ENCODE measurements at regions not wholly inside any gene's neighbourhood (a gene's known extent, or its start where the extent isn't known, plus 50 kb on each side); places are given as distances from the start of the nearest gene placed in this dataset.

DNA sequence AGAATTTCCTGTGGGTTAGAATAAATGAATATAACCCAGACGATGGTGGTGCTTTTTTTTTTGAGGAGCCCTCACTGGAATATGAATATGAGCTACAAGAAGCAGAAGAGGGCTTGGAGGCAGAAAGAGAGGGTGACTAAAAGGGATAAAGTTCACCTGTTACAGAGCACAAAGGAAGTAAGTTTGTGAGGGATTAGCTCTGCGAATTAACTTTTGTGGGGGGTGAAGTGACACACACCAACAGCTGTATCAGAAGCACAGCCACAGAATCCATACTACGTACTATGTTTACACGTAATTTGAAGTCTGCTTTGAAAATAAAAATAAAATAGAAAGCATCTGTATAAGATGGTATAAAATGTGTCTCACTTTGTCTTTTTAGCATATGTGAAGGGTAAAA lies 963.6 kb upstream of the DIAPH2 start:
- no peak for TF ChIP-seq ZBTB7A (IDR thresholded peaks at IDR 0.05; ENCODE audit: low read depth)
- TF ChIP-seq TCF12 (IDR thresholded peaks at IDR 0.05; ENCODE audit: low read depth) = no peak
- no peak for TF ChIP-seq CREB1 (IDR thresholded peaks at IDR 0.05; ENCODE audit: low read depth)
- no peak for TF ChIP-seq EP300 (IDR thresholded peaks at IDR 0.05; ENCODE audit: borderline replicate concordance)
- TF ChIP-seq TEAD4 (IDR thresholded peaks at IDR 0.05) = no peak
- no peak for TF ChIP-seq RAD21 (IDR thresholded peaks at IDR 0.05; ENCODE audit: low read depth)
- TF ChIP-seq, protein P1, sequence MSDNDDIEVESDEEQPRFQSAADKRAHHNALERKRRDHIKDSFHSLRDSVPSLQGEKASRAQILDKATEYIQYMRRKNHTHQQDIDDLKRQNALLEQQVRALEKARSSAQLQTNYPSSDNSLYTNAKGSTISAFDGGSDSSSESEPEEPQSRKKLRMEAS (IDR thresholded peaks at IDR 0.05) = no peak
- TF ChIP-seq CEBPB (IDR thresholded peaks at IDR 0.05) = no peak
- TF ChIP-seq NFIC (IDR thresholded peaks at IDR 0.05) = no peak
- no peak for TF ChIP-seq FOXM1 (IDR thresholded peaks at IDR 0.05; ENCODE audit: borderline replicate concordance, low read depth)
- no peak for TF ChIP-seq USF1 (IDR thresholded peaks at IDR 0.05)

- no peak for TF ChIP-seq TCF12 (IDR thresholded peaks at IDR 0.05; ENCODE audit: low read depth)
- no peak for TF ChIP-seq YY1 (IDR thresholded peaks at IDR 0.05; ENCODE audit: low read depth)
- TF ChIP-seq CREB1 (IDR thresholded peaks at IDR 0.05; ENCODE audit: low read depth) = no peak
- TF ChIP-seq CEBPB (IDR thresholded peaks at IDR 0.05) = no peak
- no peak for TF ChIP-seq RAD21 (IDR thresholded peaks at IDR 0.05; ENCODE audit: low read depth)
- TF ChIP-seq USF1 (IDR thresholded peaks at IDR 0.05) = no peak
- TF ChIP-seq TEAD4 (IDR thresholded peaks at IDR 0.05) = no peak
- TF ChIP-seq TAF1 (IDR thresholded peaks at IDR 0.05; ENCODE audit: low read depth) = no peak
- TF ChIP-seq, protein P1 (IDR thresholded peaks at IDR 0.05) = no peak
Observed at GRCh38 chrX:95728446-95728845, 956.2 kb upstream of the DIAPH2 start.

GRCh38 chrX:95729401-95729800 lies 955.2 kb upstream of the DIAPH2 start:
- TF ChIP-seq FOXM1 (IDR thresholded peaks at IDR 0.05; ENCODE audit: borderline replicate concordance, low read depth) = no peak
- no peak for TF ChIP-seq ZBTB7A (IDR thresholded peaks at IDR 0.05; ENCODE audit: low read depth)
- no peak for TF ChIP-seq RAD21 (IDR thresholded peaks at IDR 0.05; ENCODE audit: low read depth)
- TF ChIP-seq NFIC (IDR thresholded peaks at IDR 0.05) = no peak
- no peak for TF ChIP-seq TAF1 (IDR thresholded peaks at IDR 0.05; ENCODE audit: low read depth)
- no peak for TF ChIP-seq USF1 (IDR thresholded peaks at IDR 0.05)
- no peak for TF ChIP-seq EGR1 (IDR thresholded peaks at IDR 0.05)
- TF ChIP-seq CEBPB (IDR thresholded peaks at IDR 0.05) = no peak
- TF ChIP-seq TCF12 (IDR thresholded peaks at IDR 0.05; ENCODE audit: low read depth) = no peak
- TF ChIP-seq EP300 (IDR thresholded peaks at IDR 0.05; ENCODE audit: borderline replicate concordance) = no peak
- TF ChIP-seq CREB1 (IDR thresholded peaks at IDR 0.05; ENCODE audit: low read depth) = no peak
- no peak for TF ChIP-seq YY1 (IDR thresholded peaks at IDR 0.05; ENCODE audit: low read depth)
- TF ChIP-seq, protein P2, sequence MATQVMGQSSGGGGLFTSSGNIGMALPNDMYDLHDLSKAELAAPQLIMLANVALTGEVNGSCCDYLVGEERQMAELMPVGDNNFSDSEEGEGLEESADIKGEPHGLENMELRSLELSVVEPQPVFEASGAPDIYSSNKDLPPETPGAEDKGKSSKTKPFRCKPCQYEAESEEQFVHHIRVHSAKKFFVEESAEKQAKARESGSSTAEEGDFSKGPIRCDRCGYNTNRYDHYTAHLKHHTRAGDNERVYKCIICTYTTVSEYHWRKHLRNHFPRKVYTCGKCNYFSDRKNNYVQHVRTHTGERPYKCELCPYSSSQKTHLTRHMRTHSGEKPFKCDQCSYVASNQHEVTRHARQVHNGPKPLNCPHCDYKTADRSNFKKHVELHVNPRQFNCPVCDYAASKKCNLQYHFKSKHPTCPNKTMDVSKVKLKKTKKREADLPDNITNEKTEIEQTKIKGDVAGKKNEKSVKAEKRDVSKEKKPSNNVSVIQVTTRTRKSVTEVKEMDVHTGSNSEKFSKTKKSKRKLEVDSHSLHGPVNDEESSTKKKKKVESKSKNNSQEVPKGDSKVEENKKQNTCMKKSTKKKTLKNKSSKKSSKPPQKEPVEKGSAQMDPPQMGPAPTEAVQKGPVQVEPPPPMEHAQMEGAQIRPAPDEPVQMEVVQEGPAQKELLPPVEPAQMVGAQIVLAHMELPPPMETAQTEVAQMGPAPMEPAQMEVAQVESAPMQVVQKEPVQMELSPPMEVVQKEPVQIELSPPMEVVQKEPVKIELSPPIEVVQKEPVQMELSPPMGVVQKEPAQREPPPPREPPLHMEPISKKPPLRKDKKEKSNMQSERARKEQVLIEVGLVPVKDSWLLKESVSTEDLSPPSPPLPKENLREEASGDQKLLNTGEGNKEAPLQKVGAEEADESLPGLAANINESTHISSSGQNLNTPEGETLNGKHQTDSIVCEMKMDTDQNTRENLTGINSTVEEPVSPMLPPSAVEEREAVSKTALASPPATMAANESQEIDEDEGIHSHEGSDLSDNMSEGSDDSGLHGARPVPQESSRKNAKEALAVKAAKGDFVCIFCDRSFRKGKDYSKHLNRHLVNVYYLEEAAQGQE (IDR thresholded peaks at IDR 0.05; ENCODE audit: low read depth) = no peak
- no peak for TF ChIP-seq TEAD4 (IDR thresholded peaks at IDR 0.05)
- TF ChIP-seq, protein P1 (IDR thresholded peaks at IDR 0.05) = no peak

GRCh38 chrX:95733426-95733825 lies 951.2 kb upstream of the DIAPH2 start:
- TF ChIP-seq YY1 (IDR thresholded peaks at IDR 0.05; ENCODE audit: low read depth) (no peak), TCF12 (IDR thresholded peaks at IDR 0.05; ENCODE audit: low read depth) (no peak), CEBPB (IDR thresholded peaks at IDR 0.05) (no peak), EP300 (IDR thresholded peaks at IDR 0.05; ENCODE audit: borderline replicate concordance) (no peak), EGR1 (IDR thresholded peaks at IDR 0.05) (no peak), RAD21 (IDR thresholded peaks at IDR 0.05; ENCODE audit: low read depth) (no peak), NFIC (IDR thresholded peaks at IDR 0.05) (no peak), TEAD4 (IDR thresholded peaks at IDR 0.05) (no peak), ZBTB7A (IDR thresholded peaks at IDR 0.05; ENCODE audit: low read depth) (no peak), USF1 (IDR thresholded peaks at IDR 0.05) (no peak), FOXM1 (IDR thresholded peaks at IDR 0.05; ENCODE audit: borderline replicate concordance, low read depth) (no peak), TAF1 (IDR thresholded peaks at IDR 0.05; ENCODE audit: low read depth) (no peak)
- TF ChIP-seq, protein P1 (IDR thresholded peaks at IDR 0.05) = no peak
- TF ChIP-seq, protein P2 (IDR thresholded peaks at IDR 0.05; ENCODE audit: low read depth) = no peak

Data from Ishikawa (cell line).